Erythroblast (primary cell): ENCODE measurements at regions not wholly inside any gene's neighbourhood (a gene's known extent, or its start where the extent isn't known, plus 50 kb on each side); places are given as distances from the start of the nearest gene placed in this dataset.
"Not testable (repeated sequence)": the region's sequence is repeated elsewhere in the genome, so short reads cannot be mapped to it uniquely, and the experiment has no call there.

Source experiments
- DNase-seq, 2 experiments: peaks; one replicate each; lab custom pipeline; 2025; lab: John Stamatoyannopoulos, UW
- GATA1 ChIP-seq: IDR thresholded peaks from 2 replicates; pipeline ENCODE4 v1.6.1; 2011; ENCODE audit warnings: low read depth, mild to moderate bottlenecking, control low read depth, low read length, moderate library complexity
- POLR2A ChIP-seq: IDR thresholded peaks from 2 replicates; pipeline ENCODE4 v1.6.1; 2011; ENCODE audit warnings: mild to moderate bottlenecking, low read length

- TF ChIP-seq GATA1 (no peak), POLR2A (no peak)
Observed at GRCh38 chr2:67076239-67076624, 320.9 kb upstream of the ETAA1 start.

GRCh38 chr2:67079729-67080128, 317.4 kb upstream of the ETAA1 start:
- no peak for TF ChIP-seq POLR2A
- TF ChIP-seq GATA1, result no peak
- DNase-seq, result no peak

More at GRCh38 chr2:67076239-67076624, 320.9 kb upstream of the ETAA1 start:
- no peak for DNase-seq

GRCh38 chr2:67082813-67083212, 314.3 kb upstream of the ETAA1 start:
- DNase-seq, result no peak
- TF ChIP-seq GATA1, result no peak
- no peak for TF ChIP-seq POLR2A

GRCh38 chr2:67083951-67084350, 313.2 kb upstream of the ETAA1 start:
- no peak for TF ChIP-seq POLR2A
- TF ChIP-seq GATA1, result no peak
- no peak for DNase-seq

- no peak for DNase-seq
- TF ChIP-seq GATA1 (no peak), POLR2A (no peak)
Observed at GRCh38 chr2:67085146-67085545, 312.0 kb upstream of the ETAA1 start.

- DNase-seq, result no peak
- TF ChIP-seq GATA1 (no peak), POLR2A (no peak)
Observed at GRCh38 chr2:67091681-67092080, 305.5 kb upstream of the ETAA1 start.

GRCh38 chr2:67095121-67095520, 302.0 kb upstream of the ETAA1 start:
- DNase-seq, result no peak
- no peak for TF ChIP-seq POLR2A
- TF ChIP-seq GATA1, result no peak

- DNase-seq, result no peak
- TF ChIP-seq GATA1, result no peak
- no peak for TF ChIP-seq POLR2A
Observed at GRCh38 chr2:67096886-67097285, 300.2 kb upstream of the ETAA1 start.

- no peak for DNase-seq
Observed at GRCh38 chr2:67103157-67103556, 294.0 kb upstream of the ETAA1 start.

GRCh38 chr2:67108231-67108630, 288.9 kb upstream of the ETAA1 start:
- TF ChIP-seq POLR2A, result no peak
- TF ChIP-seq GATA1, result no peak
- no peak for DNase-seq

More at GRCh38 chr2:67103157-67103556, 294.0 kb upstream of the ETAA1 start:
- TF ChIP-seq POLR2A, result no peak

GRCh38 chr2:67124531-67124930, 272.6 kb upstream of the ETAA1 start:
- no peak for DNase-seq
- TF ChIP-seq POLR2A (no peak), GATA1 (no peak)

GRCh38 chr2:67130531-67131256, 266.4 kb upstream of the ETAA1 start:
- no peak for DNase-seq
- TF ChIP-seq GATA1 (no peak), POLR2A (no peak)

GRCh38 chr2:67131257-67131609, 265.9 kb upstream of the ETAA1 start:
- TF ChIP-seq POLR2A (no peak), GATA1 (no peak)
- no peak for DNase-seq

- not testable (repeated sequence) for DNase-seq
Observed at GRCh38 chr2:67132441-67132940, 264.6 kb upstream of the ETAA1 start.

GRCh38 chr2:67135208-67135607, 261.9 kb upstream of the ETAA1 start:
- TF ChIP-seq POLR2A (no peak), GATA1 (no peak)
- no peak for DNase-seq
